Uterus (tissue), 3 donors: ENCODE measurements at regions not wholly inside any gene's neighbourhood (a gene's known extent, or its start where the extent isn't known, plus 50 kb on each side); places are given as distances from the start of the nearest gene placed in this dataset.
"Not testable (repeated sequence)": the region's sequence is repeated elsewhere in the genome, so short reads cannot be mapped to it uniquely, and the experiment has no call there.

ENCODE experiments used
- DNase-seq, 2 donors: peaks; one replicate each; pipeline ENCODE4 v3.0.0-alpha.2; 2019 to 2020
- H3K27ac ChIP-seq, 2 donors: fragments of 200-600 bp; sonication (generic); 1 replicate in 1 of 2; 2 replicates in 1 of 2; pipeline ENCODE4 v1.5.1; 2016 to 2018
- H3K27me3 ChIP-seq, 2 donors: fragments of 200-600 bp; sonication (generic); one replicate each; pipeline ENCODE4 v1.5.1; 2018 to 2019; ENCODE audit warnings: control low read depth in 1 of 2
- H3K36me3 ChIP-seq, 2 donors: fragments of 200-600 bp; sonication (generic); one replicate each; pipeline ENCODE4 v1.5.1; 2019; ENCODE audit warnings: control low read depth in 1 of 2
- H3K4me1 ChIP-seq, 2 donors: fragments of 200-600 bp; sonication (generic); one replicate each; pipeline ENCODE4 v1.5.1; 2018 to 2019; ENCODE audit warnings: control low read depth in 1 of 2
- H3K4me3 ChIP-seq, 2 donors: fragments of 200-600 bp; sonication (generic); 1 replicate in 1 of 2; 2 replicates in 1 of 2; pipeline ENCODE4 v1.5.1; 2018 to 2019; ENCODE audit warnings: mild to moderate bottlenecking in 1 of 2
- H3K9me3 ChIP-seq, 2 donors: fragments of 200-600 bp; sonication (generic); one replicate each; pipeline ENCODE4 v1.5.1; 2019; ENCODE audit warnings: control low read depth in 1 of 2
- CTCF ChIP-seq, 4 experiments: fragments of 200-600 bp in 2 of 4; fragments of 450-650 bp in 2 of 4; sonication (generic) in 2 of 4; IDR thresholded peaks; one replicate each; pipeline ENCODE4 v1.5.1; 2016 to 2019; ENCODE audit warnings: antibody characterized with exemption in 4 of 4, mild to moderate bottlenecking in 2 of 4, moderate library complexity in 1 of 4
- POLR2A ChIP-seq, 2 donors: fragments of 450-650 bp; IDR thresholded peaks; one replicate each; pipeline ENCODE4 v1.6.1; 2016; ENCODE audit warnings: antibody characterized with exemption in 2 of 2, mild to moderate bottlenecking in 1 of 2, moderate library complexity in 1 of 2
- intact Hi-C: fragments of 100-400 bp; cut with DNase I; formaldehyde crosslinking; loops from one replicate; pipeline ENCODE4 v1.15.1; 2023; ENCODE audit warnings: low total_unique reads
- donor health status: DM: yes; HTN: yes; CAD: no.

GRCh38 chr21:35163411-35163810 lies 114.3 kb upstream of the RUNX1 start:
- no peaks in the 10 kb centered on the region for H3K9me3 ChIP-seq
- H3K4me1 ChIP-seq = no peaks in the 10 kb centered on the region
- DNase-seq = no peak
- no peak overlapping the region for H3K27ac ChIP-seq
- H3K36me3 ChIP-seq = no peaks in the 10 kb centered on the region
- TF ChIP-seq CTCF (IDR thresholded peaks at IDR 0.05) (no peak), POLR2A (IDR thresholded peaks at IDR 0.05) (no peak)
- intact Hi-C loops = no loop called here
- no peak overlapping the region for H3K4me3 ChIP-seq
- no peaks in the 10 kb centered on the region for H3K27me3 ChIP-seq

GRCh38 chr21:35162831-35163230 lies 113.7 kb upstream of the RUNX1 start:
- Histone ChIP-seq H3K4me3 (no peak overlapping the region), H3K27ac (no peak overlapping the region), H3K27me3 (no peaks in the 10 kb centered on the region), H3K4me1 (no peaks in the 10 kb centered on the region), H3K36me3 (no peaks in the 10 kb centered on the region), H3K9me3 (no peaks in the 10 kb centered on the region)
- no peak for DNase-seq
- intact Hi-C loops = no loop called here
- no peak for TF ChIP-seq POLR2A (IDR thresholded peaks at IDR 0.05)

- no peaks in the 10 kb centered on the region for H3K4me1 ChIP-seq
- H3K27me3 ChIP-seq = no peaks in the 10 kb centered on the region
- intact Hi-C loops = no loop called here
- TF ChIP-seq CTCF (IDR thresholded peaks at IDR 0.05) (no peak), POLR2A (IDR thresholded peaks at IDR 0.05) (no peak)
- H3K36me3 ChIP-seq = no peaks in the 10 kb centered on the region
- H3K27ac ChIP-seq = no peak overlapping the region
- no peak for DNase-seq
- no peak overlapping the region for H3K4me3 ChIP-seq
- H3K9me3 ChIP-seq = no peaks in the 10 kb centered on the region
These were observed 110.8 kb upstream of the RUNX1 start for GRCh38 chr21:35159881-35160280.

GRCh38 chr21:35157374-35157773 lies 108.3 kb upstream of the RUNX1 start:
- H3K9me3 ChIP-seq, DNase-seq, intact Hi-C loops: not testable (repeated sequence)

GRCh38 chr21:35156293-35157278 lies 107.5 kb upstream of the RUNX1 start:
- intact Hi-C loops = no loop called here
- no peak for DNase-seq
- H3K4me3 ChIP-seq = no peak overlapping the region

More at GRCh38 chr21:35157374-35157773, 108.3 kb upstream of the RUNX1 start:
- not testable (repeated sequence) for H3K36me3 ChIP-seq, H3K27ac ChIP-seq, H3K4me3 ChIP-seq, H3K27me3 ChIP-seq, H3K4me1 ChIP-seq

More at GRCh38 chr21:35156293-35157278, 107.5 kb upstream of the RUNX1 start:
- Histone ChIP-seq H3K27me3 (no peaks in the 10 kb centered on the region), H3K4me1 (no peaks in the 10 kb centered on the region), H3K27ac (no peak overlapping the region), H3K36me3 (no peaks in the 10 kb centered on the region), H3K9me3 (no peaks in the 10 kb centered on the region)
- no peak for TF ChIP-seq CTCF (IDR thresholded peaks at IDR 0.05)
- no peak for TF ChIP-seq POLR2A (IDR thresholded peaks at IDR 0.05)
